ENCODE measurements at regions not wholly inside any gene's neighbourhood (a gene's known extent, or its start where the extent isn't known, plus 50 kb on each side); places are given as distances from the start of the nearest gene placed in this dataset.
"Not testable (repeated sequence)": the region's sequence is repeated elsewhere in the genome, so short reads cannot be mapped to it uniquely, and the experiment has no call there.

GRCh38 chr6:168799067-168799466 lies 358.1 kb downstream of the SMOC2 start:
- no peak for DNase-seq

- DNase-seq, result no peak
These were observed 355.1 kb downstream of the SMOC2 start for GRCh38 chr6:168796106-168796505.

GRCh38 chr6:168795611-168796010 lies 354.6 kb downstream of the SMOC2 start:
- not testable (repeated sequence) for DNase-seq

GRCh38 chr6:168794491-168794890 lies 353.5 kb downstream of the SMOC2 start:
- no peak for DNase-seq

GRCh38 chr6:168793649-168794048 lies 352.7 kb downstream of the SMOC2 start:
- DNase-seq, result no peak

GRCh38 chr6:168791917-168792316 lies 350.9 kb downstream of the SMOC2 start:
- DNase-seq, result no peak

GRCh38 chr6:168789699-168790098 lies 348.7 kb downstream of the SMOC2 start:
- no peak for DNase-seq

- DNase-seq, result no peak
These were observed 344.9 kb downstream of the SMOC2 start for GRCh38 chr6:168785720-168786511.

- no peak for DNase-seq
These were observed 343.4 kb downstream of the SMOC2 start for GRCh38 chr6:168784426-168784825.

- no peak for DNase-seq
These were observed 342.7 kb downstream of the SMOC2 start for GRCh38 chr6:168783720-168784119.

- no peak for DNase-seq
These were observed 341.3 kb downstream of the SMOC2 start for GRCh38 chr6:168782187-168782751.

GRCh38 chr6:168778201-168778600 lies 337.2 kb downstream of the SMOC2 start:
- DNase-seq, result no peak

- no peak for DNase-seq
These were observed 333.4 kb downstream of the SMOC2 start for GRCh38 chr6:168774381-168774780.

- DNase-seq, result no peak
These were observed 332.8 kb downstream of the SMOC2 start for GRCh38 chr6:168773788-168774187.

- no peak for DNase-seq
These were observed 324.8 kb downstream of the SMOC2 start for GRCh38 chr6:168765752-168766151.

- no peak for DNase-seq
These were observed 315.1 kb downstream of the SMOC2 start for GRCh38 chr6:168756009-168756634.

- no peak for DNase-seq
These were observed 305.7 kb downstream of the SMOC2 start for GRCh38 chr6:168746643-168747042.

- DNase-seq, result no peak
These were observed 305.0 kb downstream of the SMOC2 start for GRCh38 chr6:168746013-168746412.

- no peak for DNase-seq
These were observed 303.9 kb downstream of the SMOC2 start for GRCh38 chr6:168744861-168745260.

- DNase-seq, result no peak
These were observed 301.2 kb downstream of the SMOC2 start for GRCh38 chr6:168741942-168742782.

- DNase-seq, result no peak
These were observed 300.3 kb downstream of the SMOC2 start for GRCh38 chr6:168741305-168741704.

- DNase-seq, result no peak
These were observed 298.4 kb downstream of the SMOC2 start for GRCh38 chr6:168739381-168739780.

- no peak for DNase-seq
These were observed 296.5 kb downstream of the SMOC2 start for GRCh38 chr6:168737481-168737880.

Data from CD4-positive, alpha-beta T cell treated with Interleukin-4 for 4 hours (primary cell).